HG03442 (cell line): ENCODE measurements at regions not wholly inside any gene's neighbourhood (a gene's known extent, or its start where the extent isn't known, plus 50 kb on each side); places are given as distances from the start of the nearest gene placed in this dataset.
"Not testable (repeated sequence)": the region's sequence is repeated elsewhere in the genome, so short reads cannot be mapped to it uniquely, and the experiment has no call there.

Experiments used
- ATAC-seq: cut with Tn5 transposase; IDR thresholded peaks from one replicate; pipeline ENCODE4 v1.9.1; 2021; ENCODE audit warnings: mild to moderate bottlenecking, moderate library complexity; ENCODE audit not compliant: unreplicated experiment

- no peak for ATAC-seq
Observed at GRCh38 chr12:86658303-86658702, 402.1 kb upstream of the MGAT4C start.

- no peak for ATAC-seq
Observed at GRCh38 chr12:86647800-86648199, 391.6 kb upstream of the MGAT4C start.

DNA sequence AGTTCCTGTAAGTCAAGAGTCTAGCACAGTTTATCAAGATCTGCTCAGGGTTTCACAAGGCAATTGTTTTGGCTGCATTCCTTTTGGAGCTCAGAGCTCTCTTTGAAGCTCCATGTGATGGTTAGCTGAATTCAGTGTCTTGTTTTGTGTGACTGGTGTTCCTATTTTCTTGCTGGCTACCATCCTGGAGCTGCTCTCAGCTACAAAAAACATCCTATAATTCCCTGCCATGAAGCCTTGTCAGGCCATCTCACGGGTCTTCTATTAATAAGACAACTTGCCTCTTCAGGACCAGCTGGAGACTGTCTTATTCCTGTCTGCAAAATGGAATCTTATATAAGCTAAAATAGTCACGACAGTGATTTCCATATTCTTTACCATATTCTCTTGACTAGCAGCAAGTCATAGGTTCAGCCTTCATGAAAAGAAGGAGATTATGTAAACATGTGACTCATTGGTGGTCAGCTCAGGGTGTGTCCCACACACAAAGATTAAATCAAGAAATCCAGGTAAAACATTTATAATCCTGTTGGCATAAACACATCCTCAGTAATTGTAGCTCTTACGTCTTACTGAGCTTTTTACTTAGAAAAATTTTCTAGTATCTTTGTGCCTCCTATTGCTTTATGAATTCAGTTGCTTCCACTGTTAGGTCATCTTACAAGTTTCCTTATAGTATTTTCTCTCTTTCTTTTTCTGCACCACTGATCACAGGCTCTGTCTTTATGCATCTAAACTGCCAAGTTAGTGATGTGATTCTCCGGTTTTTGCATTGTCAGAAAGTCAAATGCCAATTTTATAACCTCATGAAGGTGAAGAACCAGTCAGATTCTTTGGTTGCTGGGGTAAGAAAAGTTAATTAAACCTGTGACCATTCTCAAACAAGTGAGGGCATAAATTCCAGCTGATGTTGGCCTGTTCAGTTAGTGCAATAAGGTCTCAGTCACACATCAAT lies 378.5 kb upstream of the MGAT4C start:
- ATAC-seq: no peak

GRCh38 chr12:86627001-86627400 lies 370.8 kb upstream of the MGAT4C start:
- ATAC-seq: no peak

DNA sequence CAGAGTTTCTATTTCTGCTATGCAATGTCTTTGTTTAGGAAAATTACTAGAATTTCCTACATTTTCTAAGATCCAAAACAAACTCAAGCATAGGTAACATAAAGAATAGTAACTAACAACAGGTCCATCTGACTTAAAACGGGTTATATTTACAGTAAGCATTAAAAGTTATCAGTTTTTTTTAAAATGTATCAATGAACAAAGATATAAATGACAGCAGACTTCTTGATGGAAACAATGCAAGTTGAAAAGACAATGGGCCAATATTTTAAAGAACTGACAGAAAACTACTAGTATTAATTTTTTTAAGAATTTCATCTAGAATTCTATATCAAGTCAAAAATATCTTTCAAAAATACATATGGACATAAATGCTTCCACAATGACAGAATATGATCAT lies 367.1 kb upstream of the MGAT4C start:
- no peak for ATAC-seq

GRCh38 chr12:86621957-86622356 lies 365.8 kb upstream of the MGAT4C start:
- no peak for ATAC-seq

- no peak for ATAC-seq
Observed at GRCh38 chr12:86613311-86613710, 357.1 kb upstream of the MGAT4C start.

DNA sequence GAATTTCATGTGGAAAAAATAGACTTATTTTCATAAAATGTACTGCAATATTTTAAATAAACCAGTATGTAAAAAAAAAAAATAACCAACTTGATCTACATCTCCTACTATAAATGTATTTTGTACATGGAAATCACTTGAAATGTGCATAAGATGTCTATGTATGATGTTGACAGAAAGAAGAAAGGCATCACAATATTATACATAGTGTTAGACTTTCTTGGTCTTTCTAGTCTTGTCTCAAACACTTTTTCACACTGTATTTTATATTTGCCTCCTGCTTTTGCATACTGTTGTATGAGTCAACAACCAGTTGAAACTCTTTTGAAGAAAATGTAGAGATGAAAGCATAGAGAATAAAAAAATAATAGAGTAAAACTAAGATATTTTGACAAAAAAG lies 352.4 kb upstream of the MGAT4C start:
- ATAC-seq: no peak

GRCh38 chr12:86601550-86602308 lies 345.5 kb upstream of the MGAT4C start:
- ATAC-seq: no peak

DNA sequence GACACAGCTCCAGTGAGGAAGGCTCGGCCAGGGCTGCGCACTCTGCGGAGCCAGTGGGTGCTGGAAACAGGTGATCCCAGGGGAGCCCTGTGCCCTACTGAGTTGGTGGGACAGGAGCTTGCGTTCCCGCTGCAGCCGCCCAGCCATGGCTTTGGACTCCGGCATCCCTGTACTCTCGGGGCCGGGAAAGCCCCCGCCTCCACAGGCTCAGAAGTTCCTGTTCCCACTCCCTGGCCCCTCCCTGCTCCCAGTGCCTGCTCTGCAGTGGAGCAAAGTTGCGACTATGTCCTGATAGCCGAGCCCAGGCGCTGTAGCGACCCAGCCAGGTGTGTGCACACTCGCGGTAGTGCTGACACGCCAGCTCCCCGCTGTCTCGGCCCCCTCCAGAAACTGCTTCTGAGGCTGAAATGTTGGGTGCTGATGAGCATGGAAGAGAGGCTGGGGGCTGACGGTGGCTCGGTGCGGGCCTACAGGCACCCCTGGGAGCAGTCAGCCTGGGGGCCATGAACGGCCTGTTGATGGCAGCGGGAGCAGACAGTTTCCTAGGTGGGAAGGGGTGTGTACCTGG lies 344.6 kb upstream of the MGAT4C start:
- no peak for ATAC-seq

DNA sequence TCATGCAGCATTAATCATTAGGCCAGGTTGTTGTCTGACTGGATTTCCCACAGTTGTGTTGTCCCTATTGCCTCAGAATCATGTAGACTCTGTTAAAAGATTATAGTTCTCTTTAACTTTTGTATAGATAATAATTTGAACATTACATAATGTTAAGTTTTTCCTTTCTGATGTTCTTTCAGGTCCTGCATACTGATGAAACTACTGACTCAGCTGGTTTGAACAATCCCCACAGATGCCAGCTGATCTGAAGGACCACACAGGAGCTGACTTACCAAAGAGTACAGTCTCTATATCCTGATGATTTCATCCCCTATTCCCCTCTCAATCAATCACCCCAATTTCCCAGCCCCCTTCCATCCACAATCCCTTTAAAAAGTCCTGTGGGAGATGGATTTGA lies 341.2 kb upstream of the MGAT4C start:
- no peak for ATAC-seq

GRCh38 chr12:86590296-86590695 lies 334.1 kb upstream of the MGAT4C start:
- no peak for ATAC-seq

GRCh38 chr12:86574143-86574542 lies 318.0 kb upstream of the MGAT4C start:
- ATAC-seq: no peak

DNA sequence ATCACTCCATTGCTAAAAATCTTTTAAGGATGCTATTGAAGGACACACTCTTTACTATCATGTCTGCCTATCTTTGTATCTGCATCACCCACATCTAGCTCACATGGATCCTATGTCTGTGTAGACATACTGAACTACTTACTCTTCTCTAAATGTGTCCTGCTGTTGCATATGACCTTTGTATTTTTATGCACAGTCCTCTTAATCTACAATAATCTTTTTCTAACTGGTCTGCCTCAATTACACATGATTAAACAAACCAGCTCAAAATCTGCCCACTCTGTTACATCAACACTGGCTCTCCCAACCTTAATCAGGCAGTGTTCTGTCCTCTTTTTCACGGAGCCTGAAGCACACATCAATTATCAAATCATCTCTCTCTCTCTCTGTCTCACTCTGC lies 316.3 kb upstream of the MGAT4C start:
- no peak for ATAC-seq

DNA sequence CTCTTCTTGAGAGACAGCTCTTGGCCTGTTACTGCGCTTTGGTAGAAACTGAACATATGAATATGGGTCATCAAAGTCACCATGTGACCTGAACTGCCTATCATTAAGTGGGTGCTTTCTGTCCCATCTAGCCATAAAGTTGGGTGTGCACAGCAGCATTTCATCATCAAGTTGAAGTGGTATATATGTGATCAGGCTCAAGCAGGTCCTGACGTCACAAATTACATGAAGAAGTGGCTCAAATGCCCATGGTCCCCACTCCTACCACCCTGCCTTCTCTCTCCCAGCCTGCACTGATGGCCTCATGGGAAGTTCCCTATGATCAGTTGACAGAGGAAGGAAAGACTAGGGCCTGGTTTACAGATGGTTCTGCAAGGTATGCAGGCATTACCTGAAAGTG lies 308.8 kb upstream of the MGAT4C start:
- ATAC-seq: no peak

DNA sequence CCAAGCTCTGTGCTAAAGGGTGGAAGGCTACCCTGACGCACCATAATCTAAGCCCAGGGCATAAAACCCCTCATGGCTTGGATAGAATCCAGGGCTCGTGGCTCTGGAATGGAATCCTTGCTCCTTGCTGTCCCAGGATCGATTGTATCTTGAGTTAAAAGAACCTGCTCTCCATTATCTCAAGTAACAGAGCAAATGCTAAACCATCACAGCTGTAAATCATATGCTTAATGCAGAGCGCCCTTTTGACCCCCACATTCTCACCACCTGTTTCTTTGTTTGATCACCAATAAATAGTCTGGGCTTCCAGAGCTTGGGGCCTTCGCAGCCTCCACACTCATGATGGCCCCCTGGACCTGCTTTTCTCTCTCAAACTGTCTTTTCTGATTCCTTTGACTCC lies 299.3 kb upstream of the MGAT4C start:
- ATAC-seq: not testable (repeated sequence)

GRCh38 chr12:86551146-86551571 lies 295.0 kb upstream of the MGAT4C start:
- no peak for ATAC-seq

- ATAC-seq: no peak
Observed at GRCh38 chr12:86550218-86551145, 294.3 kb upstream of the MGAT4C start.

DNA sequence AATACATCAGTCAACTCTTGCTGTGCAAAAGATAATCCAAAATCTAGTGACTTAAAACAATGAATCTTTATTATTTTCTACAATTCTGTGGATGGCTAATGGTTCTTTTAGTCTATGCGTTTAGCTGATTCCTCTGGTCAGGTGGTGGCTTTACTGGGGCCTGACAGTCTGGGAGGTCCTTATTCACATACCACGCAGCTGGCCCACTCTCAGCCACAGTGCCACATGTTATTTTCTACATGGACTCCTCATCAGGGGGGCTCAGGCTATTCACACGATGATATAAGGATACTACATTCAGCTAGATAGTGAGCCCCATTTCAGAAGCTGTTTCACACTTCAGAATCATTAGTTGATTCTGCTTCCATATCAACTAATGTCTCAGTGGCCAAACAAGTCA lies 287.5 kb upstream of the MGAT4C start:
- ATAC-seq: no peak

- no peak for ATAC-seq
Observed at GRCh38 chr12:86530996-86531655, 274.9 kb upstream of the MGAT4C start.
